Heart left ventricle (tissue), 16 donors: ENCODE measurements at regions not wholly inside any gene's neighbourhood (a gene's known extent, or its start where the extent isn't known, plus 50 kb on each side); places are given as distances from the start of the nearest gene placed in this dataset.

Experiments used
- ATAC-seq, 4 donors: fragments of 200-7000 bp; cut with Tn5 transposase; one replicate each; pipeline ENCODE4 v1.9.1; 2020 to 2022; ENCODE audit warnings: moderate library complexity in 4 of 4, mild to moderate bottlenecking in 3 of 4, moderate number of reproducible peaks in 1 of 4
- DNase-seq, 5 donors: peaks; one replicate each; pipeline ENCODE4 v3.0.0-alpha.2; 2020
- H3K27ac ChIP-seq, 12 donors: fragments of 200-600 bp; sonication (generic) in 4 of 12; one replicate each; pipeline versions ENCODE4 v1.5.0 to v1.8.0; 2016 to 2022; ENCODE audit warnings: mild to moderate bottlenecking in 2 of 12
- H3K27me3 ChIP-seq, 9 donors: fragments of 200-600 bp; sonication (generic) in 2 of 9; one replicate each; pipeline versions ENCODE4 v1.5.1 to v1.8.0; 2016 to 2022; ENCODE audit warnings: mild to moderate bottlenecking in 3 of 9
- H3K36me3 ChIP-seq, 9 donors: fragments of 200-600 bp; sonication (generic) in 2 of 9; one replicate each; pipeline versions ENCODE4 v1.5.0 to v1.8.0; 2018 to 2022; ENCODE audit warnings: mild to moderate bottlenecking in 2 of 9
- H3K4me1 ChIP-seq, 12 donors: fragments of 200-600 bp; sonication (generic) in 4 of 12; one replicate each; pipeline versions ENCODE4 v1.5.0 to v1.8.0; 2016 to 2022; ENCODE audit warnings: mild to moderate bottlenecking in 3 of 12
- H3K4me3 ChIP-seq, 12 donors: fragments of 200-600 bp; sonication (generic) in 4 of 12; one replicate each; pipeline versions ENCODE4 v1.5.0 to v1.8.0; 2017 to 2022; ENCODE audit warnings: mild to moderate bottlenecking in 9 of 12, moderate library complexity in 4 of 12
- H3K9me3 ChIP-seq, 12 donors: fragments of 200-600 bp; sonication (generic) in 4 of 12; one replicate each; pipeline versions ENCODE4 v1.5.0 to v1.8.0; 2016 to 2022; ENCODE audit warnings: mild to moderate bottlenecking in 1 of 12
- CTCF ChIP-seq, 12 donors: fragments of 200-600 bp; sonication (generic) in 4 of 12; IDR thresholded peaks; one replicate each; pipeline versions ENCODE4 v1.5.0 to v1.8.0; 2018 to 2022; ENCODE audit warnings: antibody characterized with exemption in 12 of 12, mild to moderate bottlenecking in 5 of 12
- POLR2A ChIP-seq, 2 donors: fragments of 450-650 bp; IDR thresholded peaks; one replicate each; pipeline ENCODE4 v1.6.1; 2017; ENCODE audit warnings: antibody characterized with exemption in 2 of 2, mild to moderate bottlenecking in 2 of 2, moderate library complexity in 2 of 2
- WGBS, 4 donors: extraction: QIAGEN DNeasy Blood & Tissue Kit in 2 of 4; methylation state at CpG; one replicate each; pipeline versions ENCODE4 v1.1.5 to v1.1.7; 2013 to 2018; 5-methylcytosine and 5-hydroxymethylcytosine counted together
- intact Hi-C, 10 donors: fragments of 100-400 bp; cut with DNase I; formaldehyde crosslinking; loops; one replicate each; pipeline versions ENCODE4 v1.11.1 to v1.14.2; 2022
- donor health status: ischemic (EF 13 %, LVEDD 7.1; RV severe dilation, severe dysfunction).
- donor health status: healthy with polysubstance abuse.
- donor health status: DM: no; HTN: yes; CAD: no.
- donor health status: DM: no; HTN: no; CAD: no.
- donor health status: ischemic (EF 25% LVEDD 6.9; RV normal size, moderate dysfunction).
- donor health status: ischemic (EF 25% LVEDD 5.7; RV mildly dilated, moderate dysfunction).
- donor health status: healthy.
- donor health status: DM: yes; HTN: yes; CAD: no.
- donor health status: ischemic (EF 35%, LVEDD 5.7; RV mildly dilated, moderate dysfunction).
- donor health status: nonischemic (EF 11% LVEDD 7.7; RV severe dilation, severe dysfunction).
- donor health status: DM: yes; HTN: yes; CAD: no.
- donor health status: PGD.
- donor health status: ischemic (EF 29% LVEDD 5.4; RV normal size, mild dysfunction).
- donor health status: nonischemic (EF 23%, LVEDD 6.1; RV moderate dilation, normal function).

- Histone ChIP-seq H3K9me3 (no peaks in the 10 kb centered on the region), H3K4me3 (no peak overlapping the region), H3K27me3 (peaks cover 0 to 3% (median 0%) of the 10 kb centered on the region in 9 donors), H3K36me3 (no peaks in the 10 kb centered on the region), H3K4me1 (no peaks in the 10 kb centered on the region), H3K27ac (no peak overlapping the region)
- intact Hi-C loops = no loop called here
- 62 to 70% (median 65%) methylated on average over 3 of the region's 3 CpGs for WGBS, 4 donors
- no peak for TF ChIP-seq CTCF (IDR thresholded peaks at IDR 0.05)
- TF ChIP-seq POLR2A (IDR thresholded peaks at IDR 0.05) = no peak
- no peak for ATAC-seq
- DNase-seq = no peak
Measured at GRCh38 chr3:3259181-3259580, 79.7 kb upstream of the CRBN start.

GRCh38 chr3:3258281-3258680, 78.8 kb upstream of the CRBN start:
- DNase-seq (no peak), ATAC-seq (no peak)
- Histone ChIP-seq H3K4me3 (no peak overlapping the region), H3K27ac (no peak overlapping the region), H3K4me1 (no peaks in the 10 kb centered on the region), H3K9me3 (peaks cover 0 to under 1% (median 0%) of the 10 kb centered on the region in 12 donors), H3K36me3 (no peaks in the 10 kb centered on the region), H3K27me3 (no peaks in the 10 kb centered on the region)
- no peak for TF ChIP-seq POLR2A (IDR thresholded peaks at IDR 0.05)
- TF ChIP-seq CTCF (IDR thresholded peaks at IDR 0.05) = no peak
- 80 to 93% (median 82%) methylated on average over 3 of the region's 3 CpGs for WGBS, 4 donors
- intact Hi-C loops = no loop called here

GRCh38 chr3:3241596-3241995, 62.1 kb upstream of the CRBN start:
- no peak for DNase-seq
- intact Hi-C loops = no loop called here
- no peaks in the 10 kb centered on the region for H3K36me3 ChIP-seq
- 75 to 88% (median 77%) methylated on average over 4 of the region's 4 CpGs for WGBS, 4 donors
- peaks cover 0 to 12% (median 0%) of the 10 kb centered on the region in 9 donors for H3K27me3 ChIP-seq
- H3K4me3 ChIP-seq = no peak overlapping the region
- H3K4me1 ChIP-seq = no peaks in the 10 kb centered on the region
- no peaks in the 10 kb centered on the region for H3K9me3 ChIP-seq
- ATAC-seq = no peak
- H3K27ac ChIP-seq = no peak overlapping the region
- TF ChIP-seq POLR2A (IDR thresholded peaks at IDR 0.05) (no peak), CTCF (IDR thresholded peaks at IDR 0.05) (no peak)

GRCh38 chr3:3240986-3241385, 61.5 kb upstream of the CRBN start:
- ATAC-seq (no peak), DNase-seq (no peak)
- Histone ChIP-seq H3K36me3 (no peaks in the 10 kb centered on the region), H3K4me1 (no peaks in the 10 kb centered on the region), H3K4me3 (no peak overlapping the region), H3K27me3 (peaks cover 0 to 12% (median 0%) of the 10 kb centered on the region in 9 donors), H3K9me3 (no peaks in the 10 kb centered on the region), H3K27ac (no peak overlapping the region)
- TF ChIP-seq POLR2A (IDR thresholded peaks at IDR 0.05) (no peak), CTCF (IDR thresholded peaks at IDR 0.05) (no peak)
- intact Hi-C loops = no loop called here
- 31 to 42% (median 37%) methylated on average over 3 of the region's 3 CpGs for WGBS, 4 donors
